Fibroblast of skin of right quadriceps (primary cell): ENCODE measurements at regions not wholly inside any gene's neighbourhood (a gene's known extent, or its start where the extent isn't known, plus 50 kb on each side); places are given as distances from the start of the nearest gene placed in this dataset.

Experiments used
- DNase-seq: peaks from one replicate; pipeline ENCODE4 v3.0.0-alpha.2; 2013

DNA sequence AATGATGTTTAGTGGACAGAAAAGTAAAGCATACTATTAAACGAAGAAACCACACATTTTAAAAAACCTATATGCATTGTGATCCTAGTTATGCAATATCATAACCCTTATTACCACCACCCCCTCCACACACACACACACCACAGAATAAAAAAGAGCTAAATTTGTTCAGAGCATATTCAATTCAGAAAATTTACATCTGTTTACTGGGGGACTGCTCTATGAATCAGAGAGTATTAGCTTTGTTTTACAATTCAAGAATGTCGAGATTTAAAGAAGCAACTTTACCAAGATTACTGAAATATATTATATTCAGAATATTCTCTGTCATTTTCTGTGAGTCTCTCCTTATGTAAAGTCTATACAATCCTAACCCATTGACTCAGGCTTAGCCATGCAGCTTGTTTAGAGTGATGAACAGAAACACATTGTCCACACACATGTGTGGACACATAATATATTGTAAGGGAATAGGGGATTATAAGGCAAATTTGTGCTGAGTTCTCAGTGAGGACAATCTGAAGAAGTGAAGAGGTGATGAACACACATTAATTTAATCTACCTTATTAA is 369.6 kb upstream of the MARCKS start:
- no peak for DNase-seq

DNA sequence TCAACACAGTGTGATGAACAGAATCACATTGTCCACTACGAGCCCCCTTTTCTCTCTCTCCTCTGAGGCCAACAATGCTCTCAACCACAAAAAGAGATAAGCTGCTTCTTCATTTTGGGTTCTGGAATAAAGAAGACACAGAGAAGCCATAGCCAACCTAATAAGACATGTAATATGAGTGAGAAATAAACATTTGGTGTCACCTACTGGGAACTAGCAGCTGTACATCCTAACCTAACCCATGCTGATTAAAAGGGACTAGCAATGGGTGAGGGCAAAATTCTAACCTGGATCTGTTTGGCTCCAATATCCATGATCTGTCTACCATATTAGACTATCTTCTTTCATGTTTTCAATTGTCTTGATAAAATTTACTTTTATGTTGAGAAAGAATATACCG is 369.1 kb upstream of the MARCKS start:
- DNase-seq: no peak

DNA sequence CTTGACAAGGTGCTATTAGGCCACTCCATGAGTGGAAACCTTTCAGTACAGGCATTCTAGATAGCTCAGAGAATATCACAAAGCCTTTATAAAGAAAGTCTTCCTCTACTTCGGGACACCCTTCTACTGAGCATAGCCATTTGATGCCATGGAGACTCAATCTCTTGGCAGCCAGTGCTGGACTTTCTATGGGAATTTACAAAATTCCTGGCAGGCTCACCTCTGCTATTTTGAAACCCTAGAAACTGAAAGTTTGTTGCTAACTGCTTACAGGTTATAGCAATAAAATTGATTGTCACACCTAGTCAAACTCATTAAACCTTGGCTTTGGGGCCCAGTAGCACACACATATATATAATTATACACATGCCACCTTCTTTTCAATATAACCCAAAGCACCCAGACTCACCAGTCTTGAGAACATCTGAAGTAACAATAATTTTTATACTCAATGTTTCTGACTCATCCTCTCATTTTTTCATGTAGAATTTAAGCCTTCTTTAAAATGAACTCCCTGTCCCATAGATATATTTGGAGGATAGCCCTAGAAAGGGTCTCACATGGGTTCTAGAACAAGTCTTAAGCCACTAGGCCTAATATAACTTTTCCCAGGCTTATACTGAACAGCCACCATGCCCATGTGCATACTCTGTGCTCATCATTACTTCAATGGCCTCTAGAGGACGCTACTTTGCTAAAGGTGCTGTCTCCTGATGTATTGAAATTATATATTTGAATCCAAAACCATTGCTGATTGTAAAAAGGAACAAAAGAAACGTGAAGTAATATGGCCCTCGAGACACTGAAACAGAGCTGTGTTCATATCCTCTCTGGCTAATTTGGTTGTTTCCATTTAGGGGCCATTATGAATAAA is 368.1 kb upstream of the MARCKS start:
- no peak for DNase-seq

DNA sequence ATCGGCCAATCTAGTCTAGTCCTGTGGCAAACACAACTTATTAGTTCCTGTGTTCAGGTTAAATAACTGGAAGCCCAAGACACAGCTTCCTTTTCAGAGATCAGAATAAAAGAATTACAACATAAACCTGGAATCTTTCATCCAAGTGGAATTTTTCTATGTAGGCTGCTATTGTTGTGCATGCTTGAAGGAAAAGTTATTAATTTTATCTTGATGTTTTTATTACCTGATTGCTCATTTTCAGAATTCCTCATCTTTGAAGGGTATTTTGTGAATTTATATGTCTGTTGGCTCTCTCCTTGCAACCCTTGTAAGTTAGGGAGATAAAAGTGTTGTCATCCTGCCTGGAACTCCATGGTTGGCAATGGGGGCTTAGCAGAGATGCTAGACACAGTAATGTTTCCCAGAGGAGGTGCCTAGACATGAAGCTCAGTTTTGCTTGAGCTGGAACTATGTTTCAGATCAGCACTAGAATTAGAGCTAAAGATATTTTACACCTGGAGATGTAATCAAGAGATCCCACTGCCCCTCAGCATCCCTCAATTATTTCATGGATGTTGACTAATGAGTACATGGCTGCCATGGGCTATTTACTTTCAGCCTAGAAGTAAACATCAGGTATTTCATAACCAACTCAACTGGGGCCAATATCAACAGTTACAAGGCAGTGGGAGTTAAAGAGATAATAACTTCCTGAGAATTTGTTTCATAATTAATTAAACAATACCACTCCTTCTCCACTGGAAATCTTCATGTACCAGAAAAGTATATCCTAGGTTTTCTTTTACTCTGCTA is 367.0 kb upstream of the MARCKS start:
- DNase-seq: peak; percentile 74

DNA sequence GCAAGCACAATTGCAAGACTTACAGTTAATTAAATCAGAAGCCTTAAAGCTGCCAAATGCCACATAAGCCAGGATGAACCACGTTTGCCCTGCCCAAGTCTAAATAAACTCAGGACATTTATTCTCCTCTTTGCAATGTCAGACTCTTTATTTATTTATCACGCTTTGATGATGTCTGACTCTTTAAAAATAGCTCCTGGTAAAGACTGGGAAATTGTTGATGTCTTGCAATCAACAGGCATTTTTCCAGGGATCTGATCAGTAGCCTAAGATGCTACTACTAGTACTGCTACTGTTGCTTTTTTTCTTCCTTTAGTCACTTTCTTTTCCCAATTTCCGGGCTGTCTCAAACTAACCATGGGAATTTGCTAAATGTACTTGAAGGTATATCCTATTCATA is 365.8 kb upstream of the MARCKS start:
- no peak for DNase-seq

DNA sequence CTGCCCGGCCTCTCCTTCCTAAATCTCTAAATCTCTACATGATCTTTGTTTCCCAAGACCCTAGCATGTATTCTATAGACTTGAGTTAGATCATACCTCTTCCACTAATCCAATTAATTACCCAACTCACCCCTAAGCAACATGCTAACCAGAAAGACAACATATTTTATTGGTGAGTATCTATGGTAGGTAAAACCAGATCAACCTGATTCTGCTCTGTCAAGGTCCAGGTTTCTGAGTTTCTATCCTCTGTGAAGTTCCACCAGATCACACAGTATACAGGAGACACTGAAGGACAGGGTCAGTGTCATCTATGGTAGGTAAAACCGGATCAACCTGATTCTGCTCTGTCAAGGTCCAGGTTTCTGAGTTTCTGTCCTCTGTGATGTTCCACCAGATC is 363.2 kb upstream of the MARCKS start:
- no peak for DNase-seq

DNA sequence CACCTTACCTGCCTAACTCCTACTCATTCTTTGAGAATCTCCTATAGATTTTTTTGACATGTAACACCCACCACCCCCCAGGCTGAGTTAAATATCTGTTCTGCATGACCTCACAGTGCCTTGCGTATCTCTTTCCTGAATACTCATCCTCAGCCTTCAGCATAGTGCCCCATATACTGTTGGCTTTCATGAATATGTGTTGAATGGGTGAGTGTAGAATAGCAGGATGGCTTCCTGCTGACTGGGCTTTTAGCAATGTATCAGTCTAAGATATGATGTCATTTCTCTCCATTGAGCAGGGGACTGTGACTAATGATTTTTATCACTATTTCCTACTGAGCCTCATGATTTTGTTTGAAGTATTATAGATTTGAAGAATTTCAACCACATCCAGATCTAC is 361.6 kb upstream of the MARCKS start:
- peak; percentile 88 for DNase-seq

DNA sequence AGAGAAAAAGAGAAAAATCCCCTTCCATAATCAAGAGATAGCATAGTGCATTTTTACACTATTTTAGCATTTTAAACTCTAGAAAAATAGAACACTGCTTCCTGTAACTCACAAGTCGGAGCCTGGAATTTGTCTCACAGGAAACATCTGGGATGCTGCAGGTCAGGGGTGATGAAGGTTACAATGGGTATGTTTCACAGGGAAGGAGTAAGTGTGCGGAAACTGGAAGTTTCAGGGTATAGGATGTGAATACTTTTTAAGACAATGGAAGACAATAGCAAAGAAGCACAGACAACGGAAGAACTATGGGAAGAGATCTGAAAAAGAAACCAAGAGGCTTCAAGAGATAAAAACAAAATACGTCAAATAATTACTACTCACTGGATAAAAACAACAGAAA is 361.0 kb upstream of the MARCKS start:
- no peak for DNase-seq

DNA sequence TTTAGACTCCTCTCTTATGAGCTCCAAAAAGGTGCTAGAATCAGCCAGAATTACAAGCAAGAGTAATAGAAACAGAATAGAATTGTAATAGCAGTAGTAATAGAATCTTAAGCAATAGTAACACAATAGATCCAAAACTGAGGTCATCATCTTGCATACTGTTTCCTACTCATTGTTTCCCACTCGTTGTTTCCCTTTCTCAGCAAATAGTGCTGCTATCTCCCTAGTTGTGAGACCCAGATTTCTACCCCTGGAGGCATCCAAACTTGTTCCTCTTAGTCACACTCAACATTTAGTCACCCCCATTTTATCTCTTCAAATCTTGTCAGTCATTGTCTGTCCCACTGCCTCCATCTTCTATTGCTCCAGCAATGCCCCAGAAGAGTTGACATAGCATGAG is 356.9 kb upstream of the MARCKS start:
- no peak for DNase-seq

DNA sequence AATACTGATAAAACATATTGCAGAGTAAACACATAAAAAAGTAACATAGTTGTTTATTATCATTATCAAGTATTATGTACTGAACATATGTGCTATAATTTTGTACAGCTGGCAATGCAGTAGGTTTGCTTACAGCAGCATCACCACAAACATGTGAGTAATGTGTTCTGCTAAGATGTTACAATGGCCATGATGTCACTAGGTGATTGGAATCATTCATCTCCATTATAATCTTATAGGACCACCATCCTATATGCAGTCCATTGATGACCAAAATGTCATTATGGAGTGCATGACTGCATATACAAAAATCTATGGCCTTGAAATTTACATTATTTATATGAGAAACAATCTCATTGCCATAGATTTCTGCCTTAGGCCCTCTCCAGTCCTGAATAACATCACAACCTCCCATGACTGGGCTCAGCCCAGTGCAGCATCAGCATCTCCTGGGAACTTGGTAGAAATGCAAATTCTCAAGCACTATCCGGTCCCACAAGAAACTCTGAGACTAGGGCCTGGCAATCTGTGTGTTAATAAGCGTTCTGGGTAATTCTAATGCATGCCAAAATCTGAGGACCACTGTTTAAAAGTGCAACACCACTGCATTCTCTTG is 352.0 kb upstream of the MARCKS start:
- DNase-seq: no peak

DNA sequence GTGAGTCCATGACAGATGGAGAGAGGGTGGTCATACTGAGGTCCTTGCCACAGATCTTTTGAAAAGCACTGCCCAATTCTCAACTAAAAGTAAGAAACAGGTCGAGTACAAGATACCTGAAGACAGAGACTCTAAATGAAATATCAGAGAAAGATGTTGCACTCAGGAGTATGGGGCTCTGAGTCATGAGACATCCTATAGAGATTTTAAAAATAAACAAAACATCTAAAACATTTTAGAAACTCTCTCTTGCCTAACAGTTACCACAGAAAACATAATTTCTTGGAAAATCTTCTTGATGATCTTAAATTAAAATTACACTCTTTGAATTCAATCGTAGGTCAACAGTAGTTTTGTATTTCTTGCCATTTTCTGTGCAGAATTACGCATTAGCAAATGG is 348.9 kb upstream of the MARCKS start:
- peak; percentile 30 for DNase-seq

DNA sequence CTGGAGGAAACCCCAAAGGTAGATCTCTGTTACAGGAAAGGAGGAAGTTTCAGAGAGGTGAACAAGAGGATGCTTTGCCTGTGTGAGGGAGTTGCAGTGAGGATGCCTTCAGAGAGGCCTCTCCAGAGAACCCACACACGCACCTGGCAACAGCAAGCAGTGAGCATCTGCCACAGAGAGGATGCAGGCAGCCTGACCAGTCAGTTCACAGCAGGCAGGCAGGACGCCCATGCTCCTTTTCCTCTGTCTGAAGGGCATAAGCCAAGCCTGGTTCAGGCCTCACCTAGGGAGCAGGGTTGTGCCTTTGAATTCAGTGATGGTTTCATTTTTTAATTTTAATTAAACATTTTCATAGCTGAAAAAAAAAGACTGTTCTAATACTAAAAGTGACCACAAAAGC is 346.0 kb upstream of the MARCKS start:
- DNase-seq: no peak

DNA sequence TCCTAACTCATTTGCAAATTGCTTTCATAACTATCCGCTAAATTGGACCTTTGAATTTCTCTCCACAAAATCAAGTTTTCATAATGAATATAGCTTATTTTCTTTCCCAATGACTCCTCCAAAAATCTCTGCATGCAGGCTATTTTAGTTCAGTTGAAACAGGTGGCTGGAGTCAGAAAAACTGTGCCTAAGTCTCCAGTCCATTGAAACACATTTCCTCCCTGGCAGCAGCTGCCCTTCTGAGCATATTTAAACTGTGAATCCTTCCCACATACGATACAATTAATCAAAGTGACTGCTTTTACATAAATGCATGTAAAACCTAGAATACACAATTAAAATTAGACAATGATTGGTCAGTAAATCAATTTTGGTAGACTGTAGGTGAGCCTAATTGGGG is 344.6 kb upstream of the MARCKS start:
- DNase-seq: no peak

DNA sequence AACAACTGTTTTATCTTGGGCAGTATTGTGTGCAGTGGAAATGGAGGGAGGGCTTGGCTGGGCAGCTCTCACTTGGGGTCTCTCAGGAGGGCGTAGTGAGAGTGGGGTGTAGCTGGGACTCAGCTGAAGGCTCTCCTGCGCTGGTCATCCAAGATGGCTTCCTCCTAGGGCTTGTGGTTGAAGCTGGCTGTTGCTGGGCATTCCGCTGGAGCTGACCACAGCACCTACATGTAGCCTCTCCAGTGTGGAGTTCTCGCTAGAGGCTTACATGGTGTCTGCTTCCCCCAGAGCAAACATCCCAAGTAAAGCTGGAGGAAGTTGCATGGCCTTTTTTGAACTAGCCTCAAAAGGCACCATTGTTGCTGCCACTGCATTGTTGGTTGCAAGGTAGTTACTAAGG is 344.1 kb upstream of the MARCKS start:
- no peak for DNase-seq

DNA sequence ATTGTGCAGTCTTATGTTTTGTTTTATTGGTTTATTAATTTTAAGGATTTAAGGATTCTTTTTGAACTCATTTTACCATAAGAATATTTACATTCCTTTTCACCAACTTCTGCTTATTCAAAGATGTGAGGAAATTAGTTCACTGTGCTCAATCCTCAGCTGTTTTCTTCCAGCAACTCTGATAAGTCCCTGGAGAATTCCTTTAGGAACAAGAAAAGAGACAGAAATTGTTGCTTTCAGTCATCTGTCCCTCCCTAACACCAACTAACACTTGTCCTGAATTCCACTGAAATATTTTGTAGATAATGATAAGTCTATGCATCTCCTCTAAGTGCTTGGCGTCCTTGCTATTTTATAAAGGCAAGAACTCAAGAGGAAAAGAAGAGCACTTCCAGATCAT is 334.8 kb upstream of the MARCKS start:
- DNase-seq: peak; percentile 14

DNA sequence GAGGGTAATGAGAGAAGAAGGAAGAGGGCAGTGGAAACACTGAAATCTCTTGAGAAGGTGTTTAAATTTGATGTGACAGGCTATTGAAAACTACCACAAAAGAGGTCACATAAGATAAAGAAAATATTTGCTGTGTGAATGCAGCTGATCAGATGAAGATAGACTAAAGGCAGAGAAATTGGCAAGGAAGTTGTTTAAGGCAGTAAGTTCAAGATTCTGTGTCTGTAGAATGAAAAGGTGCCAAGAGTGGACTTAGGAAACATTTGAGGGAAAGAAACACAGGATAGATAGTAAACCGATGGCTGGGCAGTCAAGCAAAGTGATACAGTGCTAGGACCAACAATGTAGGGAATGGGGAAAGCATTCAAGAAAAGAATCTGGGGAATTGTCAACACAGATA is 332.3 kb upstream of the MARCKS start:
- no peak for DNase-seq

DNA sequence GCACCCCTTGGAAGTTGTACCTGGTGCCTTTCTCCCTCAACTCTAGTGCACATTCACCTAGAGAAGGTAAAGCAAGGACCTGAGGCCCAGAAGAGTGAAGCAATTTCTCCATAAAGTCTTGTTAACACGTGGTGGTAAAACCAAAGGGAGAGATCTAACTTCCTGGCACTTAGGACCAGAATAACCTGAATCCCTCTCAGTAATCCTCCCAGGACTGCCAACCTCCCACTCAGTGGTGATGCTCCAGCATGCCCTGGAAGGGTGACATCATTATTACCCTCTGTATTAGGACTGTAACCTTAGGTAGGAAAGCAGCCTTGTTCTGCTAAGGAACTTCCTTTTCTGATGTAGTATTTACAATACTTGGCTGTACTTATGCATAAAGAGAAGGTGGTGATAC is 330.6 kb upstream of the MARCKS start:
- DNase-seq: no peak

DNA sequence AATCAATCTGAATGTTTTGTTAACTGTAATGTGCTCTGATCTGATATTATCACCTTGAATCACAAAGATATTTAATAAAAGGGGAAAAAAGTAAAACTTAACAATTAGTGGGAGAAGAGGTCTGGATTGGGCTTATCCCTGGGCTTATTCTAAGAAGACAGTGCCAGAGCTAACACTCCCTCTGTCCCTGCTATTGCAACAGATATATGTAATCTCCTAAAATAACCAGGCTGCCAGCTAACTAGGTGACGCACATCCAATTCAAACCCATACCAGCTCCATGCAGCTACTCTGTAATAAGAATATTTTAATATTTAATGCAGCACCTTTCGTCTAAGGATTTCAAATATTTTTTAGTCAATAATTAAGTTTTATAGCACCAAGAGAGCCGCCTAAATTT is 330.1 kb upstream of the MARCKS start:
- DNase-seq: no peak

DNA sequence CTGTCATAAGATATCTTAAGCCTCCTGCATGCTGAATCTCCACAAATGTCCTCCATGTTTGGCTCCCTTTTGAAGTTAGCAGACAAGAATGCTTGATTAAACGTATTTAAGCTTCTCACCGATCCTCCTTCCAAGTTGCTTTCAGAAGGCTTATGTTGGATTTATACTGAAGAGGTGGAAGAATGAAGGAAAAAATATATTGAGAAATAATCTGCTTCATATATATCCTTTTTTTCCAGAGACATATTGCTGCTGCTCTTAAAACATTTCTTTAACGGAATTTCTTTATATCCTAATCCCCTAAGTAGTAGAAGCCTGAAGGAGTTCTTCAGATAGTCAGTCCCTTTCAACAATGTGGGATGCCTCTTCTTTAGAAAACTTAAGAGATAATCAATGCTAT is 329.0 kb upstream of the MARCKS start:
- no peak for DNase-seq

DNA sequence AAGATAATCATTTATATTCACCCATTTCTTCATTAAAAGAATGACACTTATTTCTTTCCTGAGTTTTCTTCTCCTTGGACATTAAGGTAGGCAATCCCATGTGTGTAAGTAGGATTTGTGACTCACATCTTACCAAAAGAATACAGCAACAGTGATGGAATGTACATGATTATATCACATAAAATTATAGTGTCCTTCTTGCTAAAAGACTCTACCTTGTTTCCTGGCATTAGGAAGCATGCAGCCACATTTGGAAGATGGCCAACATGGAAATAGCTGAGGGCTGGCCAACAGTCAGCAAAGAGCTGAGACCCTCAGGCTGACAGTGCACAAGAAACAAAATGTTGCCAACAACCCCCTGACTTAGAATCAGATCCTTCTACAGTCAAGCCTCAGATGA is 327.9 kb upstream of the MARCKS start:
- peak; percentile 61 for DNase-seq

DNA sequence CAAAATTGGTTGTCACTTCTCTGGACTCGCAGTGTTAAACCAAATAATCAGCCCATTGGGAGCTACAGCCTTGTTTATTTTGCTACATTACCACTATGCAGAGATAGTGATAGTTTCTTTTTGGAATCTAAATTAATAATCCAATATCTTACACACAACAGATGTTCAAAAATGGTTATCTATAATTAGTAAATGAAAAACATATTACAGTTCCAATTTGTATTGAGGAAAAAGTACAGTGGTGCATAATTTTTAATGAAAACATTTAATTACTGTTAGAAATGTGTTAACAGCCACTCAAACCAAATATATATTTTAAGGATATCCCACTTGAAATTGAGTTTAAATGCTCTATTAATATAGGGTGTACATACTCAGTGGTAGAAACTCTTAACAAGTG is 327.3 kb upstream of the MARCKS start:
- DNase-seq: no peak

DNA sequence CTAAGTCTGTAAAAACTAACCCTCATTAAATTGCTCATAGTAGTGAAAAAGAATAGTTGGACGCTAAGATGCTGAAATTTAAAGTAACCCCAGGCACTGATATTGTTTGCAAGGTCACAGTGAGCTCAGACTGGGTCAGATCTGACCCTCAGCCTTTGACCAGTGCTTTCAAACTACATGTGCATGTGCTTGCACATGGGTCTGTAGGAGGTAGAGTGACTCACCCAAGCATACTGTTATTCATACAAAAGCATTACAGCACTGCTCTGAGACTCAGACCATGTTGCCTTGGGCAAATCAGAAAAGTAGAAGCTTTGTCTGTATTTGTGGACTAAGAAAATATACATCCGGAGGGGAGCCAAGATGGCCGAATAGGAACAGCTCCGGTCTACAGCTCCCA is 326.4 kb upstream of the MARCKS start:
- peak; percentile 67 for DNase-seq

DNA sequence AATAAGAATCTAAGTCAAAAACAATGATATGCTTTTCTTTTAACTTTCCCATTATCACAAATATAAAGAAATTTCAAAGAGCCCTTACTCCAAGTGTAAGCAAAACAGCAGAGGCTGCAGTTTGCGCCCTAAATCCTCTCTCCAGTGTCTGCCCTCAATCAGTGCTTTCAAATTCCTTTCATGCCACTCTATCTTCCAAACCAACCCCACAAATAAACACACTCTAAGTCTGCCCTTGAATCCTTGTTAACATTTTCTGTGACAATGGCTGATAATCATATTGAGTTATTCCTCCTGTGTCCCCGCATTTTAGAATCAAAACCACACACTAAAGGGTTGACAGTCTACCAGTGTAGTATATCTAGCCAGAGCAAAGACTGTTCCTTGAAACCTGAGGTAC is 317.9 kb upstream of the MARCKS start:
- peak; percentile 41 for DNase-seq

DNA sequence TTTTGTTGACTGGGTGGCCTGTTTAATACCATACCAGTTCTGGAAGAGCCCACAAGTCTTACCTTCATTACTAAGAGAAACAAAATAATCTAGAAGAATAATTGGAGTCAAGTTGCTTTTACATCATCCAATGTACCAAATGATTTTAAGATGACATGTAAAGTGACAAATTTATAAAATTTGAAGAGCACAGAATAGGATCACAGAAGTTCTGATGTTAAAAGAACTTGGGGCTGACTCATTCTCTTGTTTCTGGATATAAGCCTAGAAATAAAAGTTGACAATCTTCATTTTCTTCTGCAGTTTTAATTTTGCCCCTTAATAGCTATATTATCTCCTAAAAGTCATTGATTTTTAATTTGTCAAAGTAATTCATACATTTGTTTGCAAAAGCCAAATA is 317.5 kb upstream of the MARCKS start:
- DNase-seq: peak; percentile 29
